C4-2B (cell line): ENCODE measurements at regions not wholly inside any gene's neighbourhood (a gene's known extent, or its start where the extent isn't known, plus 50 kb on each side); places are given as distances from the start of the nearest gene placed in this dataset.
A peak's percentile ranks its signal among the peaks of the same experiment; 100 is the strongest.

Source experiments
- H3K27ac ChIP-seq: fragments of 450-650 bp; 2 replicates; pipeline ENCODE4 v1.5.1; 2017
- CTCF ChIP-seq: fragments of 450-650 bp; conservative IDR thresholded peaks from 2 replicates; pipeline ENCODE4 v1.5.1; 2017; ENCODE audit warnings: mild to moderate bottlenecking
- ZFX ChIP-seq: fragments of 450-650 bp; IDR thresholded peaks from 2 replicates; pipeline ENCODE4 v1.6.1; 2017

DNA sequence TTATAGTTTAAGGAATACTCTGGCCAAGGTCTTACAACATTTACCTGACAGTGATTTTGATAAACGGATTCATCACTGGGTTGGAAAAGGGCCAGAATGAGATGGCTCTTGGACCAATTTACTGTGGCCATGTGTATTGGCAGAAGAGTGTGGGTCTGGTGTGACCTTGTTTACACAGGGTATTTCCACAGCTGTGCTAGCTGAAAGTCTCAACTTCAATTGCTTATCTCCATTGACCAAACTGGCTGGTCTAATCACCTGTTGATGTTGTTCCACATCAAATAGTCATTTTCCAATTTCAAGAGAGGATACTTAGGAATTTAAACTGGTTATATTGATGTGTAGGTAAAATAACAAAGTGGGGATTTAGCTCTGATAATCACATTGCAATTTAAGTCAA, 501.6 kb upstream of the MAP3K7 start:
- TF ChIP-seq CTCF, result no peak
- TF ChIP-seq ZFX, result no peak
- H3K27ac ChIP-seq, result no peak overlapping the region

DNA sequence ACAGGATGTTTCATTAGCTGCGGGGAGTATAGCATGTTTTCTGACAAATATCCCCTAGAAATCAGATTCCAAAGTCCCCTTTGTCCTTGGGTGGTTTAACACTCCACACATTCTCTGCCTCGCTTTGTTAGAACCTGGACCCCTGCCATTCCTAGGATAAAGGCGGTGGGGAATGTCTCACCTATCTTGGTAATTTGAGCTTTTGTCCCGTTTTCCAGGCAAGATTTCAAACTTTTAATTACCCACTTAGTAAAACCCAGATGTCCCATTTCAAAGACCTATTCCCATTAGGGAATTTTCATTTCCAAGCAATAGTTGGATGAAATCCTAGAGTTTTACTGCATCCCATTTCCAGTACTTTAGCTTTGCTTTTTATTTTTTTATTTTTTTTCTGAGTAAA, 501.0 kb upstream of the MAP3K7 start:
- TF ChIP-seq CTCF, result no peak
- TF ChIP-seq ZFX, result no peak
- H3K27ac ChIP-seq, result no peak overlapping the region

GRCh38 chr6:91083211-91083610, 496.3 kb upstream of the MAP3K7 start:
- H3K27ac ChIP-seq, result no peak overlapping the region
- TF ChIP-seq CTCF (no peak), ZFX (no peak)

DNA sequence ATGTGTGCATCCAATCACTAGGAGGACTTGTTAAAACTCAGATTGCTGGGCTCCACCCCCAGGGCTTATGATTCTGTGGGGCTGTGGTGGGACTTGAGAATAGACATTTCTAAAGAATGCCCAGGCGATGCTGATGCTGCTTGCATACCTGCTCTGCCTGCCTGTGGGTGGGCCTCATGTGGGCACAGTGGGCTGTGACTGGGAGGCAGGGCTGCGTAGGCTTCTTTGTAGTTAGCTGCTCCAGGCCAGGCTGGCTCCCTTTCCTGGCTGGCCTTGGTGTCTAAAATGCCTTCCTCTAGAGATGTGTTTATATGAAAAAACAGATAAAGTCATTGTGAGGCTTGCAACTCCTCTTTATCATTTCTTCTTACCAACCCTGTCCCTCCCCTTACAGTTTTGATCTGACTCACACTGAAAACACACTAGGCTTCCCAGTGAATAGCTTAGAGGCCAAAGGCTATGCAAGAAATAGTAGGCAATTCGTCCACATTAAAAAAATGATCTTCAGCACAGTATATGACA, 495.5 kb upstream of the MAP3K7 start:
- TF ChIP-seq CTCF (no peak), ZFX (no peak)
- H3K27ac ChIP-seq, result no peak overlapping the region

DNA sequence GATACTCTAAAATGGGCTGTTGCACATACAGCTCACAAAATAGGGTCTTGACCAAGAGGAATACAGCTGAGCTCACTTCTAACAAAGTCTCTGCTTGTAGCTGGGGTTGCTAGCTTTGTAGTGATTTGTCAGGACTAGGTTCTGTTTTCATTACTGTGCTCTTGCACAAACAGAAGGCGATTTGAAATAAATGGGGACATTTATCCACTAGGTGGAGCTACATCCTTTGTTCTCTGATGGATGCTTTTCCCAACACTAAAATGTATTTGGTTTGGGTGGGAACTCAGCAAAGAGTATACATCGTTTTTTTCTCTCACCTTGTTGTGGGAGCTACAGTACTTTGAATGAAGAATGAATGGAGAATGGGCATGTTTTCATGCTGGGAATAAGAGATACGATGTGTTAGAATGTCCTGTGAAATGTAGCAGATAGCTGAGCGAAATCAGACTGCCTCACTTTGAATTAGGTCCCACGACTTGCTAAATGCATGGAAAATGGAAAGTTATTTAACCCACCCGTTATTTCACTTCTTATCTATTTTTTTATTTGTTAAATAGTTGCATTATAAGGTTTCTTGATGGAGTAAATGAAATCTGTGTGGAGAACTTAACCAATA, 494.7 kb upstream of the MAP3K7 start:
- no peak overlapping the region for H3K27ac ChIP-seq
- TF ChIP-seq ZFX (no peak), CTCF (peak; percentile 43)

DNA sequence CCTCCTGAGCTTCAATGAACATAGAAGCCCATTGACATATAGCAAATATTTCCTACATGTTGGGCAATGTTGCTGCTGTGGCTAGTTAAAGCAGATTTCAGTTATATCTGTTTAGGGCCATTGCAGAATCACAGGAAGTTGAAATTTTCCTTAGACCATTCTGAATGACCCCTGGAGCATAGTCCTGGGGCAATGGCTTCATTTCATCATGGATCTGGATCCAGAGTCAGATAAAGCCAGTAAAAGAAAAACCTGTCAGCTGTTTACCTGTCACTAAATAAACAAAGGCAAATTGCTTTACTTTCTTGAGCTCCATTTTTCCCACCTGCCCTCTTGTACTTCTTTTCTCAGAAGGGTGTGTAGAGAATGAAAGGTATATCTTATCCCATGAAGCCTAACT, 494.0 kb upstream of the MAP3K7 start:
- TF ChIP-seq ZFX, result no peak
- TF ChIP-seq CTCF, result no peak
- H3K27ac ChIP-seq, result no peak overlapping the region

- no peak overlapping the region for H3K27ac ChIP-seq
- TF ChIP-seq ZFX (no peak), CTCF (no peak)
Observed at GRCh38 chr6:91079969-91080368, 493.1 kb upstream of the MAP3K7 start.
